A549 (cell line): ENCODE measurements at regions not wholly inside any gene's neighbourhood (a gene's known extent, or its start where the extent isn't known, plus 50 kb on each side); places are given as distances from the start of the nearest gene placed in this dataset.

Experiments
- ATAC-seq, 2 experiments: fragments of 200-7000 bp in 1 of 2; fragments of >200 bp in 1 of 2; cut with Nextera tagmentation in 1 of 2; cut with Tn5 transposase in 1 of 2; 3 replicates each; pipeline versions ENCODE4 v1.8.0 to v1.9.1; 2018 to 2020; ENCODE audit warnings: mild to moderate bottlenecking in 1 of 2, moderate library complexity in 1 of 2
- CTCF ChIA-PET: fragments of 300-600 bp; sonication (Branson Sonifier 250); formaldehyde crosslinking; extraction: SDS; loops from one replicate; lab custom pipeline; 2021; ENCODE audit warnings: antibody characterized with exemption, inconsistent platforms; lab: Yijun Ruan, JAX
- POLR2A ChIA-PET: fragments of 350-600 bp; formaldehyde crosslinking; extraction: SDS; loops from one replicate; lab custom pipeline; 2021; ENCODE audit warnings: antibody characterized with exemption, inconsistent platforms; lab: Yijun Ruan, JAX
- DNase-seq, 2 experiments: peaks; one replicate each; pipeline versions ENCODE4 v3.0.0 to v3.0.0-alpha.2; 2011 to 2016; ENCODE audit warnings: low read depth in 1 of 2, low spot score in 1 of 2
- FAIRE-seq: peaks from 2 replicates; lab custom pipeline; 2011; peaks lifted over from hg19 to GRCh38; lab: Jason Lieb, UNC
- H3K27ac ChIP-seq, 2 experiments: fragments of >200 bp; sonication (Bioruptor Twin); formaldehyde crosslinking; 3 replicates each; pipeline ENCODE4 v1.5.1; 2016 to 2017
- H3K4me1 ChIP-seq: fragments of >200 bp; sonication (Bioruptor Twin); formaldehyde crosslinking; 3 replicates; pipeline ENCODE4 v1.6.1; 2016
- H3K4me2 ChIP-seq: fragments of >200 bp; sonication (Bioruptor Twin); formaldehyde crosslinking; 3 replicates; pipeline ENCODE4 v1.6.1; 2016
- H3K4me3 ChIP-seq: fragments of >200 bp; sonication (Bioruptor Twin); formaldehyde crosslinking; 3 replicates; pipeline ENCODE4 v1.5.1; 2016
- H3K9me3 ChIP-seq: fragments of >200 bp; sonication (Bioruptor Twin); formaldehyde crosslinking; 3 replicates; pipeline ENCODE4 v1.6.1; 2016
- BCL3 ChIP-seq: fragments of >200 bp; sonication (Bioruptor Twin); formaldehyde crosslinking; IDR thresholded peaks from 3 replicates; pipeline ENCODE4 v1.6.1; 2016
- CBX2 ChIP-seq: fragments of 200-600 bp; sonication (generic); IDR thresholded peaks from 2 replicates; pipeline ENCODE4 v1.6.1; 2016; ENCODE audit warnings: low read depth, mild to moderate bottlenecking, borderline replicate concordance
- CHD4 ChIP-seq: fragments of 200-600 bp; sonication (generic); IDR thresholded peaks from 2 replicates; pipeline ENCODE4 v1.6.1; 2016; ENCODE audit warnings: antibody characterized with exemption, mild to moderate bottlenecking, borderline replicate concordance
- EHF ChIP-seq: fragments of 250-450 bp; sonication (Bioruptor Pico); IDR thresholded peaks from 2 replicates; pipeline ENCODE4 v1.5.0; 2020; ENCODE audit warnings: mild to moderate bottlenecking
- EHMT2 ChIP-seq: fragments of 200-600 bp; sonication (generic); IDR thresholded peaks from 2 replicates; pipeline ENCODE4 v1.6.1; 2016; ENCODE audit warnings: antibody characterized with exemption, low read depth, mild to moderate bottlenecking, moderate library complexity
- FOSB ChIP-seq: fragments of 250-450 bp; sonication (Bioruptor Pico); IDR thresholded peaks from 2 replicates; pipeline ENCODE4 v1.5.0; 2020; ENCODE audit warnings: mild to moderate bottlenecking, moderate library complexity
- FOSL2 ChIP-seq, 2 experiments: fragments of 450-650 bp in 1 of 2; fragments of >200 bp in 1 of 2; sonication (Bioruptor Twin) in 1 of 2; formaldehyde crosslinking; IDR thresholded peaks; 2 replicates each; pipeline versions ENCODE4 v1.5.0 to v1.6.1; 2016 to 2020; ENCODE audit warnings: mild to moderate bottlenecking in 1 of 2, moderate library complexity in 1 of 2
- HES2 ChIP-seq: fragments of >200 bp; sonication (Bioruptor Twin); formaldehyde crosslinking; IDR thresholded peaks from 2 replicates; pipeline ENCODE4 v1.6.1; 2016
- HEYL ChIP-seq: fragments of 250-450 bp; sonication (Bioruptor Pico); IDR thresholded peaks from 2 replicates; pipeline ENCODE4 v1.8.0; 2021; ENCODE audit warnings: mild to moderate bottlenecking, moderate library complexity
- HMGXB4 ChIP-seq: fragments of 250-450 bp; sonication (Bioruptor Pico); IDR thresholded peaks from 2 replicates; pipeline ENCODE4 v1.5.0; 2021; ENCODE audit warnings: mild to moderate bottlenecking, moderate library complexity, borderline replicate concordance
- HOXA7 ChIP-seq: fragments of 250-450 bp; sonication (Bioruptor Pico); IDR thresholded peaks from 2 replicates; pipeline ENCODE4 v1.5.0; 2020; ENCODE audit warnings: mild to moderate bottlenecking, moderate library complexity
- HOXB5 ChIP-seq: fragments of 250-450 bp; sonication (Bioruptor Pico); IDR thresholded peaks from 2 replicates; pipeline ENCODE4 v1.5.0; 2020; ENCODE audit warnings: mild to moderate bottlenecking, moderate library complexity
- JUNB ChIP-seq: fragments of >200 bp; sonication (Bioruptor Twin); formaldehyde crosslinking; IDR thresholded peaks from 2 replicates; pipeline ENCODE4 v1.6.1; 2016
- MAZ ChIP-seq: fragments of 150-350 bp; IDR thresholded peaks from 2 replicates; pipeline ENCODE4 v1.6.1; 2014; ENCODE audit warnings: antibody characterized with exemption, low read depth, low read length, borderline replicate concordance
- MYC ChIP-seq: IDR thresholded peaks from 2 replicates; pipeline ENCODE4 v1.6.1; 2012; ENCODE audit warnings: mild to moderate bottlenecking, inconsistent platforms, low read length, improper control_type of control experiment, borderline replicate concordance
- NFE2L2 ChIP-seq: fragments of 150-350 bp; conservative IDR thresholded peaks from 2 replicates; pipeline ENCODE4 v1.6.1; 2014; ENCODE audit warnings: low read length
- NR3C1 ChIP-seq: fragments of >200 bp; sonication (Bioruptor Twin); formaldehyde crosslinking; IDR thresholded peaks from 3 replicates; pipeline ENCODE4 v1.6.1; 2017
- POLR2AphosphoS2 ChIP-seq: conservative IDR thresholded peaks from 2 replicates; pipeline ENCODE4 v1.6.1; 2012; ENCODE audit warnings: low read length, improper control_type of control experiment, inconsistent platforms
- RARB ChIP-seq: fragments of 250-450 bp; sonication (Bioruptor Pico); IDR thresholded peaks from 2 replicates; pipeline ENCODE4 v1.8.0; 2021; ENCODE audit warnings: mild to moderate bottlenecking, moderate library complexity
- REST ChIP-seq: fragments of 200-600 bp; sonication (generic); IDR thresholded peaks from 2 replicates; pipeline ENCODE4 v1.6.1; 2016; ENCODE audit warnings: antibody characterized with exemption, mild to moderate bottlenecking, moderate library complexity
- RNF2 ChIP-seq: fragments of 200-600 bp; sonication (generic); IDR thresholded peaks from 2 replicates; pipeline ENCODE4 v1.6.1; 2016; ENCODE audit warnings: low read depth, mild to moderate bottlenecking, antibody characterized with exemption, moderate library complexity, borderline replicate concordance
- TP53 ChIP-seq: fragments of 250-450 bp; sonication (Bioruptor Pico); IDR thresholded peaks from 2 replicates; pipeline ENCODE4 v1.5.0; 2021; ENCODE audit warnings: mild to moderate bottlenecking, moderate library complexity
- USF2 ChIP-seq: fragments of 450-650 bp; IDR thresholded peaks from 2 replicates; pipeline ENCODE4 v1.6.1; 2014; ENCODE audit warnings: antibody characterized with exemption
- ZSCAN20 ChIP-seq: fragments of 250-450 bp; sonication (Bioruptor Pico); IDR thresholded peaks from 2 replicates; pipeline ENCODE4 v1.8.0; 2022; ENCODE audit warnings: mild to moderate bottlenecking, moderate library complexity
- WGBS: methylation state at CpG from one replicate; pipeline ENCODE4 v1.1.6; 2017; ENCODE audit errors: missing lambda C conversion rate; 5-methylcytosine and 5-hydroxymethylcytosine counted together

- H3K27ac ChIP-seq, result no peak overlapping the region
- DNase-seq (no peak), ATAC-seq (no peak), FAIRE-seq (no peak)
- H3K4me2 ChIP-seq, result no peak overlapping the region
- POLR2A ChIA-PET, result interaction anchor here (0.6 kb wide), 1 partner anchor 621 kb away, joined by 3 read pairs; no protein-coding TSS in a partner anchor
- H3K4me1 ChIP-seq, result no peaks in the 10 kb centered on the region
- CTCF ChIA-PET, result interaction anchor here (1.2 kb wide), 1 partner anchor 12 kb away, joined by 3 read pairs; no protein-coding TSS in a partner anchor
- H3K4me3 ChIP-seq, result no peak overlapping the region
- no peaks in the 10 kb centered on the region for H3K9me3 ChIP-seq
- TF ChIP-seq HES2 (no peak), MAZ (no peak), POLR2AphosphoS2 (no peak), TP53 (CRISPR knock-in tag) (no peak), MYC (no peak), HMGXB4 (CRISPR knock-in tag) (no peak), RNF2 (no peak), HOXB5 (CRISPR knock-in tag) (no peak), RARB (no peak), EHF (CRISPR knock-in tag) (no peak), CBX2 (no peak), NFE2L2 (no peak), BCL3 (no peak), ZSCAN20 (CRISPR knock-in tag) (no peak)
Measured at GRCh38 chr2:181117206-181117925, 137.0 kb downstream of the UBE2E3 start.

- ATAC-seq (no peak), FAIRE-seq (no peak), DNase-seq (no peak)
- CTCF ChIA-PET, result no interaction called here
- H3K4me2 ChIP-seq, result no peak overlapping the region
- no peak overlapping the region for H3K4me3 ChIP-seq
- H3K9me3 ChIP-seq, result no peaks in the 10 kb centered on the region
- H3K4me1 ChIP-seq, result no peaks in the 10 kb centered on the region
- H3K27ac ChIP-seq, result no peak overlapping the region
- POLR2A ChIA-PET, result no interaction called here
- 38% methylated on average over 1 of the region's 1 CpG for WGBS
- TF ChIP-seq ZSCAN20 (CRISPR knock-in tag) (no peak), JUNB (no peak), REST (no peak), EHMT2 (no peak), BCL3 (no peak), CHD4 (no peak), HOXA7 (CRISPR knock-in tag) (no peak), FOSL2 (IDR thresholded peaks at IDR 0.05) (no peak), FOSL2 (CRISPR knock-in tag; IDR thresholded peaks at IDR 0.05) (no peak), FOSB (CRISPR knock-in tag) (no peak), HES2 (no peak), USF2 (no peak), MYC (no peak), NR3C1 (no peak), HMGXB4 (CRISPR knock-in tag) (no peak), HEYL (no peak)
Measured at GRCh38 chr2:181120625-181121024, 140.2 kb downstream of the UBE2E3 start.
